Endothelial cell of umbilical vein (primary cell): ENCODE measurements at regions not wholly inside any gene's neighbourhood (a gene's known extent, or its start where the extent isn't known, plus 50 kb on each side); places are given as distances from the start of the nearest gene placed in this dataset.

Source experiments
- EZH2 ChIP-seq: IDR thresholded peaks from 2 replicates; pipeline ENCODE4 v1.6.1; 2012; ENCODE audit warnings: borderline replicate concordance, low read depth, mild to moderate bottlenecking, moderate library complexity, low read length, inconsistent platforms; ENCODE audit not compliant: severe bottlenecking
- FOS ChIP-seq: IDR thresholded peaks from 2 replicates; pipeline ENCODE4 v1.6.1; 2011; ENCODE audit warnings: mild to moderate bottlenecking, low read length, moderate library complexity, borderline replicate concordance; ENCODE audit not compliant: insufficient read depth
- GATA2 ChIP-seq: IDR thresholded peaks from 2 replicates; pipeline ENCODE4 v1.7.0; 2011; ENCODE audit warnings: low read depth, mild to moderate bottlenecking, moderate library complexity, mixed read lengths, low read length; ENCODE audit not compliant: insufficient read length, insufficient read depth
- JUN ChIP-seq: IDR thresholded peaks from 2 replicates; pipeline ENCODE4 v1.6.1; 2011; ENCODE audit warnings: borderline replicate concordance, low read depth; ENCODE audit not compliant: insufficient read length, insufficient read depth
- POLR2A ChIP-seq: IDR thresholded peaks from 2 replicates; pipeline ENCODE4 v1.6.1; 2012; ENCODE audit warnings: low read depth, mild to moderate bottlenecking, control low read depth, low read length
- POLR2AphosphoS5 ChIP-seq: IDR thresholded peaks from 2 replicates; pipeline ENCODE4 v1.6.1; 2012; ENCODE audit warnings: low read depth, mild to moderate bottlenecking, control low read depth, low read length, moderate library complexity; ENCODE audit not compliant: insufficient read depth
- TF ChIP-seq, protein P1 (sequence below), 2 donors: IDR thresholded peaks; 1 replicate in 1 of 2; 2 replicates in 1 of 2; pipeline ENCODE4 v1.5.1; 2011; ENCODE audit warnings: low read length in 2 of 2, mild to moderate bottlenecking in 2 of 2, moderate library complexity in 2 of 2, control low read depth in 1 of 2, inconsistent platforms in 1 of 2, low read depth in 1 of 2; ENCODE audit not compliant: insufficient read depth in 1 of 2; ENCODE audit errors: extremely low read depth in 1 of 2
- TF ChIP-seq, protein P2 (sequence below): IDR thresholded peaks from 2 replicates; pipeline ENCODE4 v1.6.1; 2011; ENCODE audit not compliant: insufficient read depth, insufficient read length

DNA sequence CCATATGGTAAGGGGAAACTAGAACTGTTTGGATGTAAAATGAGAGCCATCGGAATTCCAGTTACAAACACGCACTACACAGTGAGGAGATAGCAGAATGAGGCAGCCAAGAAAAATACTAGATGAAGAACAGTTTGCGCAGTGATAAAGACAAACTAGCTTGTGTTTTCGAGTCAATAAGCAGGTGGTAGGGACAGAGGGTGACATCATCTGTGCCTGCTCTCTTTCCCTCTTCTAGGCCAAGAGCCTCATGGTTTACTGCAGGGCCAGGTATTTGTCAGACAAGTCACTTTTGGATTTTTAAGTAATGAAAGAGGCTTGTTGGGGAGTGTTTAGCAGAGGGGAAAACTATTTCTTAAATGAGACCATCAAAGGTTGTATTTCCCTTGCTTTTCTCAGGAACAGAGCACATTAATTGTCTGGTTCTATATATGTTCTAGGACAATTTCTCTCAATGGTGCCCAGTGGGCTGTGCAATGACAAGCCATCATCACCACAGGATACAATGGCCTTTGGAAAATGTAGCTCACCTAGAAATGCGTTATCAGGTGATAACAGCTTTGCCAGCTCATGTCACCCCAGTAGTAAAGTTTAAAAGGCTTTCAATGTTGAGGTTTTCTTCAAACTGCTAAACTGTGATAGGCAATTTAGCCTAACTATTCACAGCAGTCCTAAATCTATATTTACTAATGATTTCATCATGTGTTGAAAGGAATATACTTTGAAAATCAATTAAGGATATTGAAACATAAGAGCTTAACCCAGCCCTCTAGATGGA is 1210.3 kb upstream of the ZEB2 start:
- TF ChIP-seq, protein P1, sequence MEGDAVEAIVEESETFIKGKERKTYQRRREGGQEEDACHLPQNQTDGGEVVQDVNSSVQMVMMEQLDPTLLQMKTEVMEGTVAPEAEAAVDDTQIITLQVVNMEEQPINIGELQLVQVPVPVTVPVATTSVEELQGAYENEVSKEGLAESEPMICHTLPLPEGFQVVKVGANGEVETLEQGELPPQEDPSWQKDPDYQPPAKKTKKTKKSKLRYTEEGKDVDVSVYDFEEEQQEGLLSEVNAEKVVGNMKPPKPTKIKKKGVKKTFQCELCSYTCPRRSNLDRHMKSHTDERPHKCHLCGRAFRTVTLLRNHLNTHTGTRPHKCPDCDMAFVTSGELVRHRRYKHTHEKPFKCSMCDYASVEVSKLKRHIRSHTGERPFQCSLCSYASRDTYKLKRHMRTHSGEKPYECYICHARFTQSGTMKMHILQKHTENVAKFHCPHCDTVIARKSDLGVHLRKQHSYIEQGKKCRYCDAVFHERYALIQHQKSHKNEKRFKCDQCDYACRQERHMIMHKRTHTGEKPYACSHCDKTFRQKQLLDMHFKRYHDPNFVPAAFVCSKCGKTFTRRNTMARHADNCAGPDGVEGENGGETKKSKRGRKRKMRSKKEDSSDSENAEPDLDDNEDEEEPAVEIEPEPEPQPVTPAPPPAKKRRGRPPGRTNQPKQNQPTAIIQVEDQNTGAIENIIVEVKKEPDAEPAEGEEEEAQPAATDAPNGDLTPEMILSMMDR (IDR thresholded peaks at IDR 0.05; ENCODE audit: extremely low read depth in 1 of 2, insufficient read depth in 1 of 2, low read depth in 1 of 2, low read length in 2 of 2) = no peak
- TF ChIP-seq GATA2 (no peak), POLR2AphosphoS5 (no peak), POLR2A (no peak), EZH2 (no peak), JUN (no peak), FOS (no peak)
- TF ChIP-seq, protein P2, sequence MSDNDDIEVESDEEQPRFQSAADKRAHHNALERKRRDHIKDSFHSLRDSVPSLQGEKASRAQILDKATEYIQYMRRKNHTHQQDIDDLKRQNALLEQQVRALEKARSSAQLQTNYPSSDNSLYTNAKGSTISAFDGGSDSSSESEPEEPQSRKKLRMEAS = no peak
